HG02943 (cell line): ENCODE measurements at regions not wholly inside any gene's neighbourhood (a gene's known extent, or its start where the extent isn't known, plus 50 kb on each side); places are given as distances from the start of the nearest gene placed in this dataset.

Source experiments
- ATAC-seq: cut with Tn5 transposase; IDR thresholded peaks from one replicate; pipeline ENCODE4 v1.9.1; 2021; ENCODE audit warnings: mild to moderate bottlenecking, low read depth, moderate library complexity; ENCODE audit not compliant: unreplicated experiment

GRCh38 chr10:32174349-32174893, 118.2 kb upstream of the KIF5B start:
- no peak for ATAC-seq

- ATAC-seq: no peak
Measured at GRCh38 chr10:32171204-32171603, 115.0 kb upstream of the KIF5B start.

GRCh38 chr10:32169556-32169955, 113.3 kb upstream of the KIF5B start:
- ATAC-seq: no peak

GRCh38 chr10:32167450-32167849, 111.2 kb upstream of the KIF5B start:
- ATAC-seq: no peak

GRCh38 chr10:32166365-32166764, 110.1 kb upstream of the KIF5B start:
- ATAC-seq: no peak

GRCh38 chr10:32163762-32164148, 107.5 kb upstream of the KIF5B start:
- no peak for ATAC-seq

- ATAC-seq: no peak
Measured at GRCh38 chr10:32163071-32163761, 107.0 kb upstream of the KIF5B start.

- no peak for ATAC-seq
Measured at GRCh38 chr10:32161586-32161985, 105.4 kb upstream of the KIF5B start.

GRCh38 chr10:32160864-32161263, 104.6 kb upstream of the KIF5B start:
- ATAC-seq: no peak

- no peak for ATAC-seq
Measured at GRCh38 chr10:32159264-32159663, 103.0 kb upstream of the KIF5B start.

- ATAC-seq: no peak
Measured at GRCh38 chr10:32156031-32156495, 99.8 kb upstream of the KIF5B start.

- ATAC-seq: no peak
Measured at GRCh38 chr10:32155075-32155516, 98.9 kb upstream of the KIF5B start.

GRCh38 chr10:32153931-32154330, 97.7 kb upstream of the KIF5B start:
- ATAC-seq: no peak

GRCh38 chr10:32153252-32153651, 97.0 kb upstream of the KIF5B start:
- ATAC-seq: no peak

- ATAC-seq: no peak
Measured at GRCh38 chr10:32151871-32152270, 95.6 kb upstream of the KIF5B start.

- ATAC-seq: no peak
Measured at GRCh38 chr10:32150532-32151101, 94.4 kb upstream of the KIF5B start.

GRCh38 chr10:32149252-32149955, 93.2 kb upstream of the KIF5B start:
- no peak for ATAC-seq

GRCh38 chr10:32148864-32149251, 92.6 kb upstream of the KIF5B start:
- ATAC-seq: no peak

GRCh38 chr10:32147730-32148129, 91.5 kb upstream of the KIF5B start:
- no peak for ATAC-seq

GRCh38 chr10:32146166-32146565, 89.9 kb upstream of the KIF5B start:
- no peak for ATAC-seq
